ENCODE measurements at regions not wholly inside any gene's neighbourhood (a gene's known extent, or its start where the extent isn't known, plus 50 kb on each side); places are given as distances from the start of the nearest gene placed in this dataset.
"Not testable (repeated sequence)": the region's sequence is repeated elsewhere in the genome, so short reads cannot be mapped to it uniquely, and the experiment has no call there.

DNA sequence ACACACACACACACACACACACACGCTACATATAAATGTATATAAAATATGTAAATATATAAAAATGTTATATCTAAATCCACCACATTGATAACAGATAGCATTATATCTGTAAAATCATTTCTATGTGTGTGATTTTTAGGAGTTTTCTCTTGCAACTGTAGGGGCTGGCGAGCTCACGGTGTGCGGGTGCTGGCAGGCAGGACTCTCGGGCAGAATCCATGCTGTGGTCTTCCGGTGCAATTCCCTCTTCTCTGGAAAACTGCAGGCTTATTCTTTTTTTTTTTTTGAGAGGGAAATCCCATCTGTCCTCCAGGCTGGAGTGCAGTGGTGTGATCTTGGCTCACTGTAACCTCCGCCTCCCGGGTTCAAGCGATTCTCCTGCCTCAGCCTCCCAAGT, 205.8 kb downstream of the NPIPB11 start:
- H3K4me1 ChIP-seq (ENCODE audit: control insufficient read depth, insufficient read depth, low read length); H4K20me1 ChIP-seq (ENCODE audit: control insufficient read depth, insufficient read depth); H3K4me3 ChIP-seq; H3K36me3 ChIP-seq (ENCODE audit: control insufficient read depth in 2 of 2, insufficient read depth in 2 of 2, low read length in 1 of 2); POLR2A ChIA-PET; FAIRE-seq; H3K27me3 ChIP-seq (replicated peaks in 1 of 2; ENCODE audit: control insufficient read depth in 2 of 2, insufficient read depth in 2 of 2, low read length in 1 of 2); H2AFZ ChIP-seq (ENCODE audit: control insufficient read depth, low read depth, low read length); SMC1A ChIA-PET (ENCODE audit: uncharacterized antibody, unreplicated experiment); DNase-seq (ENCODE audit: low read depth, low spot score); H3K9ac ChIP-seq (ENCODE audit: control insufficient read depth, insufficient read depth, low read length); H3K27ac ChIP-seq (ENCODE audit: control insufficient read depth, insufficient read depth); ATAC-seq; intact Hi-C loops (cut with micrococcal nuclease; ENCODE audit: unreplicated experiment); BruUV-seq (replicated peaks); CTCF ChIA-PET; H3K9me3 ChIP-seq (replicated peaks; ENCODE audit: control insufficient read depth, insufficient read depth, low read length); RAD21 ChIA-PET (ENCODE audit: unreplicated experiment); in situ Hi-C loops (cut with MboI); H3K79me2 ChIP-seq (ENCODE audit: control insufficient read depth, insufficient read depth, low read length); H3K4me2 ChIP-seq (ENCODE audit: control insufficient read depth, insufficient read depth): not testable (repeated sequence)
- 83% methylated on average over 9 of the region's 9 CpGs for WGBS (ENCODE audit: insufficient coverage, insufficient replicate concordance, low lambda C conversion rate, missing lambda C conversion rate)

DNA sequence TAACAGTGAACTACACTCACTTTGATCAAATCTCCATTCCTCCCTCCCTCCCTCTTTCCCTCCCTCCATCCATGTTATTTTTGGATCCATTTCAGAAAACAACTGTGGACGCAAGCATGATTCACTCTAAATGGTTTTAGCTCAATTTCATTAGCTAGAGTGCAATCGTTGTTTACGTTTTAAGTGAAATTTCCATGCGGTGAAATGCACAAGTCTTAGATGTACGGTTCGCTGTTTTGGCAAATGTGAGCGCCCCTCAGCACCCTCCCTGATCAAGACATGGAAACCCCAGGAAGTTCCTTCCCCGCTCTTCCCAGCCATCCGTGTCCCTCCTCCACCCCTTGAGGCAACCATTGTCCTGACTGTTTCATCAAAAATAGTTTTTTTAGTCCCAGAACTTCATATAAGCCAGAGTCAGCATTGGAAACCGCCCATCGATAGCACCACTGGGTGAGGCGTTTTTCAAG, 206.3 kb downstream of the NPIPB11 start:
- H2AFZ ChIP-seq (ENCODE audit: control insufficient read depth, low read depth, low read length); intact Hi-C loops (cut with micrococcal nuclease; ENCODE audit: unreplicated experiment): not testable (repeated sequence)

DNA sequence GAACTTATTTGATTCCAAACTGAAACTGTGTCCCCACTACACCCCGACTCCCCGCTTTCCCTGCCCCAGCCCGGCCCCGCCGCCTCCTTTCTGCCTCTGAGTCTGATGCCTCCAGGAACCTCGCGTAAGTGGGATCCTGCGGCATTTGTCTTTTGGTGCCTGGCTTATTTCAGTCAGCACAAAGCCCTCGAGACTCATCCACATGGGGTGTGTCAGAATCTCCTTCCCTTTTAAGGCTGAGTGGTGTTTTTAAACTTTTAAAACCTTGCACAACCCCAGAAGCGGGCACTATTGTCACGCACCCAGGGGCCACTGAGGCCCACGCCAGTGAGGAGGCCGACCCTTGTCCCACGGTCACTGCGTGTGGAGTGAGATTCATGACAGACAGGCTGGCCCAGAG, 206.9 kb downstream of the NPIPB11 start:
- FAIRE-seq; RAD21 ChIA-PET (ENCODE audit: unreplicated experiment); CTCF ChIA-PET; H3K9ac ChIP-seq (ENCODE audit: control insufficient read depth, insufficient read depth, low read length); H4K20me1 ChIP-seq (ENCODE audit: control insufficient read depth, insufficient read depth); H3K4me3 ChIP-seq; H3K4me2 ChIP-seq (ENCODE audit: control insufficient read depth, insufficient read depth); POLR2A ChIA-PET; H3K4me1 ChIP-seq (ENCODE audit: control insufficient read depth, insufficient read depth, low read length); H3K79me2 ChIP-seq (ENCODE audit: control insufficient read depth, insufficient read depth, low read length); H3K9me3 ChIP-seq (replicated peaks; ENCODE audit: control insufficient read depth, insufficient read depth, low read length); H3K27me3 ChIP-seq (replicated peaks in 1 of 2; ENCODE audit: control insufficient read depth in 2 of 2, insufficient read depth in 2 of 2, low read length in 1 of 2); H3K36me3 ChIP-seq (ENCODE audit: control insufficient read depth in 2 of 2, insufficient read depth in 2 of 2, low read length in 1 of 2); ATAC-seq; DNase-seq (ENCODE audit: low read depth, low spot score); H2AFZ ChIP-seq (ENCODE audit: control insufficient read depth, low read depth, low read length); BruUV-seq (replicated peaks); SMC1A ChIA-PET (ENCODE audit: uncharacterized antibody, unreplicated experiment); intact Hi-C loops (cut with micrococcal nuclease; ENCODE audit: unreplicated experiment); H3K27ac ChIP-seq (ENCODE audit: control insufficient read depth, insufficient read depth); in situ Hi-C loops (cut with MboI): not testable (repeated sequence)
- WGBS (ENCODE audit: insufficient coverage, insufficient replicate concordance, low lambda C conversion rate, missing lambda C conversion rate), result 69% methylated on average over 8 of the region's 15 CpGs

More for the DNA sequence above, 206.3 kb downstream of the NPIPB11 start:
- CTCF ChIA-PET; H3K27ac ChIP-seq (ENCODE audit: control insufficient read depth, insufficient read depth); POLR2A ChIA-PET; in situ Hi-C loops (cut with MboI); BruUV-seq (replicated peaks); H4K20me1 ChIP-seq (ENCODE audit: control insufficient read depth, insufficient read depth); H3K27me3 ChIP-seq (replicated peaks in 1 of 2; ENCODE audit: control insufficient read depth in 2 of 2, insufficient read depth in 2 of 2, low read length in 1 of 2); SMC1A ChIA-PET (ENCODE audit: uncharacterized antibody, unreplicated experiment); DNase-seq (ENCODE audit: low read depth, low spot score); ATAC-seq; H3K79me2 ChIP-seq (ENCODE audit: control insufficient read depth, insufficient read depth, low read length); FAIRE-seq; H3K4me1 ChIP-seq (ENCODE audit: control insufficient read depth, insufficient read depth, low read length); H3K9me3 ChIP-seq (replicated peaks; ENCODE audit: control insufficient read depth, insufficient read depth, low read length); H3K4me3 ChIP-seq; H3K4me2 ChIP-seq (ENCODE audit: control insufficient read depth, insufficient read depth); RAD21 ChIA-PET (ENCODE audit: unreplicated experiment); H3K36me3 ChIP-seq (ENCODE audit: control insufficient read depth in 2 of 2, insufficient read depth in 2 of 2, low read length in 1 of 2); H3K9ac ChIP-seq (ENCODE audit: control insufficient read depth, insufficient read depth, low read length): not testable (repeated sequence)
- WGBS (ENCODE audit: insufficient coverage, insufficient replicate concordance, low lambda C conversion rate, missing lambda C conversion rate), result 71% methylated on average over 10 of the region's 12 CpGs

Data from GM12878 (cell line).